NK-92 treated with Interleukin-12 subunit alpha and Interleukin-12 subunit beta, amount 100 ng/mL, for 24 hours (cell line): ENCODE measurements at regions not wholly inside any gene's neighbourhood (a gene's known extent, or its start where the extent isn't known, plus 50 kb on each side); places are given as distances from the start of the nearest gene placed in this dataset.

Experiments used
- DNase-seq: peaks from one replicate; lab custom pipeline; 2025; lab: John Stamatoyannopoulos, UW

DNA sequence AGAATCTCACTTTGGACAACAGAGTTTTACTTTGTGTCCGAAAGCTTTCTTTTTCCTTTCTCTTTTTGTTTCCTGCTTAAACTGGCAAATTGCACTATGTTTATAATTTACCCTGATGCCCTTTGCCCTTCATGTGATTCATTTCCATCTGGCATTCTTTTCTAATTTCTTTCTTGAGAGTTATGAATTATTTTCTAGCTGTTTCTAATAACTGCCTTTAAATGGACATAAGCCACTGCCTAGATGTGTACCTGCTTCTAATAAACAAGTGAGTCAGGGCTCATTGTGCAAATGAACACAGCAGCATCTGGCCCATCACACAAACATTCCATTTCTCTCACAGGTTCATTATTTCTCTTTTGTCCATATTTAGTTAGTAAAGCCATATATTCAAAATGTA is 242.3 kb upstream of the GPRIN3 start:
- DNase-seq, result no peak

DNA sequence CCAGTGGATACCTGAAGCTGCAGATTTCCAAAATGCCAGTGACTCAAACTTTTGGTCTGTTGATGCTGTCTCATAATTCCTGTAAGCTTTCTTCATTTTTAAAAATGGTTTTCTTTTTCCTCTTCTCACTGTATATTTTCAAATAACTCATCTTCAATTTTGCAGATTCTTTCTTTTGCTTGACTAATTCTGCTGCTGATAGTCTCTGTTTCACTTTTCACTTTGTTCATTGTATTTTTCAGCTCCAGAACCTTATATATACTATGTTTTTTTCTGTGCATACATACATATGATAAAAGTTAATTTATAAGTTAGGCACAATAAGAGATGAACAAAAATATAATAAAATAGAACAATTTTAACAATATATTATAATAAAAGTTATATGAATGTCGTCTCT is 237.7 kb upstream of the GPRIN3 start:
- no peak for DNase-seq

DNA sequence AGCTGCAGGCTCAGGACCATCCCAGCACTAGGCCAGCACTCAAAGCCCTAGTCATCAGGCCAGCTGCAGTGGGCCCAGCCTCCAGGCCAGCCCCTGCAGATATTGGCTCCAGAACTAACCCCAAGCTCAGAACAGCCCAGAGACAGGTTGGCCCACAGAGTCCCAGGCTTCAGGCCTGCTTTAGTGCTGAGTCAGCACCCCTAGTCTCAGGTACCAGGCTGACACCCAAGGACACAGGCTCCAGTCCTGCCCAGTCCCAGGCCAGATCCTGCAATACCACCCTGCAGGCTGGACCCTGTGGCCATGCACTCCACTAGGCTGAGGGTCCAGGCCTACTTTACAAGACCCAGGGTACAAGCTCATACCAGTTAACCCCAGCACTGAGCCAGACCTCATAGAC is 234.4 kb upstream of the GPRIN3 start:
- no peak for DNase-seq

DNA sequence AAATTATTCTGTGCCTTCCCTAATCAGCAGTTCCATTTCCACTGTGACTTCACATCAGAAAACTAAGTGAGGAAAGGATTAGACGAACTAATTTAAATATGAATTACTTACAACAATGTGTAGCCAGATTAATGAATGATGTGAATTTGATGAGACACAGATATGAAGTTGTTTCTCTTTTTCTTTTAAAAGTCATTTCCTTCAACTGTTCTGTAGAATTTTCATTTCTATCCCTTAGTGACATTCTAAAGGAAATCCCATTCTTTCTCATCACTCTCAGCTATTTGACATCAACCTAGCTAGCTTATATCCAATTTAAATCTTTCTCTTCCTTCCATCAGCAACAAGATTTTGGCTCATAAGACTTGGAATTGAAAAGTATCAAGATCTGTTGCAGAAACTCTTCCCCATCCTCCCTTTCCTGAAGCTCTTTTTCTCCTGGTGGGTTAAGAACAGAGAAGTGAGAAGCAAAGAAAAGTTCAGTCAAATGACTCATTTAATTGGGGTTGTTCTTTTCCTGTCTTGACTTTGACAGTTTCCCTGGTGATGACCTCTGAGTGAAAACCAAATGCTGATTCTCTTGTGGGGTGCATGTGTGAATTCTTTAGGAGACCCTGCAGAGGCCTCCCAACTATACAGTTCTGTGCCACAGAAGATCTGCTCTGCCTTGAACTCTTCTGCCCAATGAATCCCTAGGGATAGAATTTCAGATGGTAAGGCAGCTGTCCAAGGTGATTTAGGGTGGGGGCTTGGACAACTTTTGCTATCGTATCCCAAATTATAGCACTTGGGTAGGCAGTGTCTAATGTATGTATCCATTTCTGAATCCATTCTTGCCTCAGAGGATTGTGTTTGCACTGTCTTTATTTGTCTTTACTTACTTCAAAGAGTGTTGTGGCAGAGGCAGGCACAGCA is 232.5 kb upstream of the GPRIN3 start:
- no peak for DNase-seq

DNA sequence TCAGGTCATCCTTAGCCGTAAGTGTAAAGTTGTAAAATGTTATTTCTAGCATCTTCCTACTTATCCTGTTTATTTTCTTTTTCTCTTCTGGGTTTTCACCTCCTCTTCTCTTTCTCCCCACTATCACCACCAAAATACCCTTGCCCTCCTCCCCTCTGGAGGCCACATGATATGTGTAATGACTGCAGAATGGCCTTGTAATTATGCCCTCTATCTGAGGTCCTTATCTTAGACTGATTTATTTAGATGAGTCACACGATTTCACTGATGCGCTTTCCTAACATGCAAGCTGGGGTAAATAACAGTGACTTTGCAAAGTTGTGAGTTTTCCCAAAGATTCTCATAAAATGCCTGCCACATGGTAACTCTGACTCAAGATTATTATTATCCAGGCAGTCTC is 231.8 kb upstream of the GPRIN3 start:
- DNase-seq, result no peak

DNA sequence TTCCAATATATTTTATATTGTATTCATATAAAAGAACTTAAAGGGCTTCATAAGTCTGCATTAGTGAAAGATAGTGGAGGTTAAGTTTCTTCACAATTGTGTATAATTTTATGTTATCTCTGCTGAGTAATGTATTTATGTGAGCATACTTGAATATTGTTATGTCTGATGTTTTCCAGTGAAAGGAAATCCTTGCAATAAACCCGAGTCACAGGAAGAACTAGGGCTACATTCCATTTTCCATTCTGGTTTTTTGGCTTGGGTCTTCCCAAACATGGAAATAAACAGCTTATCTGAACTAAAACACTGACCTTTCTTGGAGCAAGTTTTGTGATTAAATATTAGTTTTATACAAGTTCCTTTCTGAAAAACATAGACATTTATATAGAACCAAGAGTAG is 231.3 kb upstream of the GPRIN3 start:
- DNase-seq, result no peak

DNA sequence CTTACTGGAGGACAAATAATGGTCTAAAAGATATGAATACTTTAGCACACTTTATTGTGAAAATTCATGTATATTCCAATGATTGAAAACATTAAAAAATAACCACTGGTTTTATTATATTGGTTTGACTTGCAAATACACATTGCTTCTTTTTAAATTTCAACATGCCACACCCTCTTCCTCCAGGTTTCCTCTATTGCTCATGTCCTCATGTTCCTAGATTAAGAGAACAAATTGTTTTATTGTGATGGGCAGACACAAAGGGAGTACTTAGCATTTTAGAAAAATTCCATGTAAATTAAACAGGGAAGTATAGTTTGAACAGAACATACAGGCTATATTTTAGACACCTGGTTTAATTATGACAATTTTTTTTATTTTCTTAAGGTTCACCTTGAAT is 230.6 kb upstream of the GPRIN3 start:
- DNase-seq, result no peak

DNA sequence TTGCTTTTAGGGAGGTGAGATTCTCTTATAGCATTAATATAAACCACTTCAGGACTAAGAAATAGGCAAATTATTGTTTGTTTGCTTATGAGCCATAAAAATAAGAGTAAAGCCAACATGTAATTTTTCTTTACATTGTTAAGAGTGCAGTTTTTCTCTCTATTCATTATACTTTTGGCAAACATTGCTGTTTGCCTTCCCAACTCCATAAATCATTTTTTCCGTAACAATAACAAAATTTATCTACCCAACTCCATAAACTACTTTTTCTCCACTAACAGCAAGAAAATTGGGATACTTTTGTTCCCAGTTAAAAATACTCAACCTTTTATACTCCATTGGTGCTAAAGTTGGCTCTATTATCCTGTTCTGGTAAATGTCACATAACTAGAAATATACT is 229.7 kb upstream of the GPRIN3 start:
- no peak for DNase-seq

DNA sequence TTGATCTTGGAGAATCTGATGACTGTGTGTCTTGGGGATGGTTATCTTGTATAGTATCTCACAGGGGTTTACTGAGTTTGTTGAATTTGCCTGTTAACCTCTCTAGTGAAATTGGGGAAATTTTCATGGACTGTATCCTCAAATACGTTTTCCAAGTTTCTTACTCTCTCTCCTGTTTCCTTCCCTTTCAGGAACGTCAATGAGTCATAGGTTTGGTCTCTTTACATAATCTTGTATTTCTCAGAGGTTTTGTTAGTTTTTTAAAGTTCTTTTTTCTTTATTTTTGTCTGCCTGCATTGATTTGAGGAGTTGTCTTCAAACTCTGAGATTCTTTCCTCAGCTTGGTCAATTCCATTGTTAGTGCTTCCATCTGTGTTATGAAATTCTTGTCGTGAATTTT is 227.7 kb upstream of the GPRIN3 start:
- no peak for DNase-seq

DNA sequence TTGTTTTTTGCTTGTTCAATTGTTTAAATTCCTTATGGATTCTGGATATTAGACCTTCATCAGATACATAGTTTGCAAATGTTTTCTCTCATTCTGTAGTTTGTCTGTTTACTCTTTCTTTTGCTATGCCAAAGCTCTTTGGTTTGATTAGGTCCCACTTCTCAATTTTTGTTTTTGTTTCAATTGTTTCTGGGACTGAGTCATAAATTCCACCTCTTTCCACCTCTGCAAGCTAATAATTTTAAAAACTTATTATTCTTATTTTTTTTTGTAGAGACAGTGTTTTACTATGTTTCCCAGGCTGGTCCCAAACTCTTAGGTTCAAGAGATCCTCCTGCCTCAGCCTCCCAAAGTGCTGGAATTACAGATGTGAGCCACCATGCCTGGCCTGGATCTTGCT is 226.8 kb upstream of the GPRIN3 start:
- no peak for DNase-seq

DNA sequence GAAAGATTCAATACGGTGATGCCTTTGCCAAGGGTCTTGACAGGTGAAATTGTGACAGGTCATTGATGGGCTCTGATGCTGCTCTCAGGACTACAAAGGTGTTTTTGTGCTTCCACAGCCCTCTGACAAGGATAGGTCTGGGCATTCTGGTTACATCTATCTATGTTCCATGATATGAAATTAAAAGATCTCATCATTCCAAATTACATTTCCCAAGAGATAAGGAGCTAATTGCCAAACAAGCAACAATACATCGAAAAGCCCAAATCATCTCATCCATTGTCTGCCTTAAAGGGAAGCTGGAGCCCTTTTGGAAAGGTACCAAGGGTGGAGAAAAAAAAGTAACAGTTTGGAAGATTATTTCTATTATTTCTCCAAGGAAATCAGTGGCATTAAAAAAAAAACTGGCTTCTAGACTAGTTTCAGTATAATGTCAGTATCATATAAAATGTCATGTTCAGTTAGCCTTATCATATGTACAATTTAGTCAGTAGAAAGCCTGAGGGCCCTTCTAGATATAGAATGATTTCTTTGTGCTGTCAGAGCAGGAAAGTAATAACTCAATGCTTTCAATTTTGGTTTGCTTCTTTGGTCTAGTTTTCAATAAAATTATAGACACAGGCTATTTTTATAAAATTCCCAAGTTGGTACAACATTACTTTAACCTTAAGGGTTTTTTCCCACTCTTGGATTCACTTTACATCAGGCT is 224.5 kb upstream of the GPRIN3 start:
- DNase-seq, result no peak

DNA sequence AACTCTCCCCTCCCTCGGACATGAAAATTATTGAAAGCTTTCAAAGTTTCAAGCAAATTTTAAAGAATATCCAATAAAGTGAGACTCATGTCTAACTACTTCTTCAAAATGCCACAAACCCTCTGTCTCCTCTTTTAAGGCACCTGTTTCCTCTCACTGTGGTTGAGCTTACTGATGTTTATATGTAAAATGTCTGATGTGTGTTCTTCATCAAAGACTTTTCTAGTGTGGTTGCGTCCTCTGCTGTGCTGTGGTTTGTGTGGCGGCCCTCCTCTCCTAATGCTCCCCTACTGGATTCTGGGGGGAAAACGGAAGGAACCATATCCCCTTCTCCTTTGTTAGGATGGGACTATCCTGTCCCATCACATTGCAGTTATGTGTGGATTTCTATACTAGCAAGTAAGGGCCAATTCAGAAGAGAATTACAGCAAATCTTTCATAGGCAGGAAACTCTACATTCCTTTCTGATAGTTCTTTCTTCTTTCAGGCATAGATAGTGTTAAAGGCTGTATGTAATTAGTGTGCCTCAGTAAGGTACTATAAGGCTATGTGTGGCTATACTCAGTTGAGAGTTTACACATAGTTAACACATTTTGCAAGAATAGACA is 221.0 kb upstream of the GPRIN3 start:
- DNase-seq, result no peak

DNA sequence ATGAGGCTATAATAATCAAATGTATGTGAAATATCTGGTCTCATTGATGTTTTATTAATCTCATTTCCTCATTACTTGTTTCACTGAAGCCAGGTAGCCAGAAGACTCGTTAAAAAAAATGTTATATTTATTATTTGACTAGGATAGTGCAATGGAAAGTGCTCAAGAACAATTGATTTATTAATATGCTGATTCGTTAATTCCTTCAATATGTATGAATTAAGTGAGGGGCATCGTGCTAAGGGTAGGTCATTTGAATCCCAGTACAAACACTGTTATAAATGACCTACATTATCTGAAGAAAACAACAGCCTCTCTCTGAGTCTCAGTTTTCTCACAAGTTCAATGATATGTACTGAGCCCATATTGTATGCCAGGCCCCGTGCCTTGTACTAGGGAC is 214.2 kb upstream of the GPRIN3 start:
- DNase-seq, result no peak

DNA sequence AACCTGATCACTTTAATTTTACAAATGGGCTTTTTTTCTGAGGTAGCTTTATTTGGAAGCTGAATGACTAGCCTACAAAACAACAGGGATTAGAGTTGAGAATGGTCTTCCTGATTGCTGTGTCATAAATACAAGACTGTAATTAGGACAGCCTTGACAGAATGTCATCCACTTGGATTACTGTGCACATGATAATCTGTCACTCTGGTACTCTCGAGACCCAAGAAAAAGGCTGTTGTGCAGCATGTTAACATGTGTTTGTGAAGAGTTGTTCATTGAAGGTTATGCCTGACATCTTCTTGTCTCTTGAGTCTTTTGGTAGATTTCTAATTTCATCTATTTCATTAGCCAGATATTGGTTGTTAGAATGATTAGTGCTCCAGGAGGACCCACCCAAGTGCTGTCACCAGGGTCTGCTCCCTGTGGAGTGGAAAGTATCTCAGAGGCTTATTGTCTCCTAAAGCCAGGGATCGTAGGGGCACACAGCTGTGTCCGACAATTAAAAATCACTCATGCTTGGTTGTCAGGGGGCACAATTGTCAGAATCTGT is 212.2 kb upstream of the GPRIN3 start:
- DNase-seq, result no peak

DNA sequence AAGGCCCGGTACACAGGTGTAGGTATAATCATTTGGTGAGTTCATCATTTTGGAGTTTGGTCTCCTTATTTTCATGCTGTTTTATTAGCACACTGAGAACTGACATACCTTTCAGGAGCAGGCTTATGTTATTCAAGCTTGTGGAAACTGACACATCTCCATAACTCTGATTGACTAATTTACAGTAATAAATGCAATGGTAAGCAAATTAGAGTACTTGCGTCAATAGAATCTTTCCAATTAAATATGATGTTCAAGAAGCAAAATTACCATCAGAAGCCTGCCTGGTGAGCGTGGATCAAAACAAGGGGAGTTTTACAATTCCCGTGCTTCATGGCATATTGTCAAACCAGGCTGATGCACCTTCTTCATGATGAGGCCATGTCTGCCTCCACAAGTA is 210.7 kb upstream of the GPRIN3 start:
- DNase-seq, result no peak

DNA sequence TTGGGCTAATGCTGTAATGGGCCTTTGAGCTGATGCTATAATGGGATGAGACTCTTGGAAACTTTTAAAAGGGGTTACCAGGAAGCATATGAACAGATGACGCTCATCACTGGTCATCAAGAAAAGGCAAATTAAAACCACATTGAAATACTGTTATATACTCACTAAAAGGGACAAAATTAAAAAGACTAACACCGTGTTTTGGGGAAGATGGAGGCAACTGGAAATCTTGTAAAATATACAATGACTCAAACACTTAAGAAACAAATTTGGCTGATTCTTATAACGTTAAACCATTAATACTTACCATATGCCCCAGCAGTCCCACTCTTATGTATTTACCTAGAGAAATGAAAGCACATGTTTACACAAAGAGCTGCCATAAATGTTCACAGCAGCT is 207.2 kb upstream of the GPRIN3 start:
- no peak for DNase-seq

DNA sequence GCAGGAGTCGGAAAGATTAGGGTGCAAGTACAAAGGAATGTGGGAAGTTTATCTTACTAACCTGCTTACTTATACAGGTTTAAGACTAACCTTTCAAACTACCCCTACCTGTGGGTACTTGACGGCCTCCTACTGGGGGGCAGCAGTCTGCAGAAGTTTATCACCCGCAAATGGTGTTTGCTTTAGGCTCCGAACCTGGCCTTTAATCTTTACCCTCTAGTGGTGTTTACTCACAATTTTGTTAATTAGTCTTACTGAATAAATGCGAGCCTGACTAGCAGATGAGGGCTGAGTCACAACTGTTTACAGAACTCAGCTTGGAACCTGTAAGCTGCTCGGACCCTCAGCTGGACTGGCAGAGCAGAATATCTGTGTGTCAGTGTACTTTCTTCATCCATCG is 204.2 kb upstream of the GPRIN3 start:
- no peak for DNase-seq

DNA sequence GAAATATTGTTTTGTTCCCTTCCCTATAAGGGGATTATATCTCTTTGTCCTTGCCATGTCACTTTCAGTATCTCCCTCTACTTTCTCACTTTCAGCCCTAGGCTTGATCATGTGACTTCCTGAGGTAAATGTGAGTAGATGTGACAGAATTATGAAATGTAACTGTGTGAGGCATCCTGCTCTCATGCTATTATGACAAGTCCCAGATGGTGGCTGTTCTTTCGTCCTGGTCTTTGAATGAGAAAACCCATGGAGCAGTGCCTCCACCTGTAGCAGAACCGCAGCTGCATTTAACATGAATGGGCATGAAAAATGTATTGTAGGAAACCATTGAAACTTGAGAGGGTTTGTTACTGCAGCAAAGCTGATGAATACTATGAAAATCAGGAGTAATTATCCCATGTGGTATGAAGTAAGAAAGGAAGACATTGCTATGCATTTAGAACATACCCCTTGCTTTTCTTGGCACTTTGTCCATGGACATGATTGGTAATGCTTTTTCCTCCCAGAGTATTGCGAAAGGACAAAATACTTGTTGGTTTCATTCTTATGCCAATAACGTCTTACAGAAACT is 202.2 kb upstream of the GPRIN3 start:
- DNase-seq, result peak; percentile 0

DNA sequence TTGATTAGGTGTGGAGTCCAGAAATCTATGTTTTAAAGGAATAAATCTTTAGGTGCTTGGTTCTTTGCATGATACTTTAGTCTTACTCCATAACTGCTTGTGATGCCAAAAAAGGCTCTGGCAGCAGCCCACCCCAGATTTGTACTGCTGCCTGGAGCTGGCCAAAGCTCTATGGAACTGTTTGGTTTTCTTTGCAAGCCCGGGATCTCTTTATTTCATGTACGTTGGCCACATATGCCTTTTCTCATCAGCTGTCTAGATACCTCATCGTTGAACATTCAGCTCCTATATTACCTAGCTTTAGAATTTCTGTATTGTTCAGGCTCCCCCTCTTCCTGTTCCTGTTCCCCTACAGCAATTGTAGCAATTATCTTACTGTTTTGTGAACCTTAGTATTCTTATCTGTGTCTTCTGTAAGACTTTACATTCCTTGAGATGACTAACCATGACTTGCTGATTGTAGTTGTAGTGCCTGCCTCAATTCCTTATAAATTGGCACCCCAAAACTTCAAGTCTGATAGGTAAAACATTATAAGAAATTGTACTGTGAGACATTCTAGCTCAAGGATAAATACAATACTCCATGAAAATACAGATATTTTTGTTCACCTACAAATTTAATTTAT is 199.4 kb upstream of the GPRIN3 start:
- no peak for DNase-seq

DNA sequence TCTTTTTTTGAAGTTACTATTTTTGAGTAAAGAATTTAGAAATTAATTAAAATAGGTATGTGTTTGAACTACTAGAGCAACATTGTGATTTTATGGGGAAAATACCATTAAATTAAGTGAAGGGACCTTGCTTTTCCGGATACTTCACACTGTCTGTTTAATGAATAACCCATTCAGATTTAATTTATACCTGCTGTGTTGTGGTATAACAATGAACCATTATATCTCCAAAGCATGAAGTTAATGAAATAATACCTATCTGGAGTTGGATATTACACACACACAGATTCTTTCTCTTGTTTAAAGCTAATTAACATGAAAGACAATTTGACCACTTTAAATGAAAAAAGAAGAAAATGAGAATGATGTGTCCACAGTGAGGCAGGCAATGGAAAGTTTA is 195.0 kb upstream of the GPRIN3 start:
- DNase-seq, result no peak

DNA sequence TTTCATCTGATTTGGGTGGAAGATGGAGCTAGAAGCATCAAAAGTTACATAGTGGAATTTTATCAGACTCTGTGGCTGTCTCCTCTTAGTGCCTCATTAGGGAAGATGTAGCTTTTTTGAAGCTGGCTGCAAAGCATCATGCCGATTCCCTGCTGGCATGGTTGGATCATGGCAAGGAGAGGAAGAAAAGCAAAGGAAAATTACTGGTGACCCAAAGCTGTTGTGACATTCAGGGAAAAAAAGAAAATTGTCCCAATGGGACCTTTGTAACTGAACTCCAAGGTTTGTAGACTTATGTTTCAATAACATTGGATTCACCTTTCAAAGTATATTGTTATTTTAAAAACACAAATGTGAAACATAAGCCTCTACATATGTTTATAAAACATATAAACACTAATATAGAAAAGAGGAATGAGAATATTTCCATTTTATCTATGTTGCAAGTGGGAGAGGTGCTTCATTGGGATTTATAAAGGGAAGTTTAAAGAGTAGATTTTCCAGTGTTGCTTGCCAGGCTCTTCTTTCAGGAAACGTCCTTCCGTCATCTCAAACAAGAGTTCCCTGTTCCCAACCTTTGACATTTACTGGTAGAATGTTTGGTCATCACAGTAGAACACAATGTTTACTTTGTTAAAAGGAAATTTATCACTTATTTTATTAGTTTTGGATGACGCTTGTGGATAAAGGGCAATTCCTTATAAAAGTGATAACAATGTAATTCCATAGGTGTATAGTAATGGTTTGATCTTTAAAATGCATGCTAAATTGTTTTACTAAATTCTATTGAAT is 190.1 kb upstream of the GPRIN3 start:
- DNase-seq, result no peak
